ENCODE measurements at regions not wholly inside any gene's neighbourhood (a gene's known extent, or its start where the extent isn't known, plus 50 kb on each side); places are given as distances from the start of the nearest gene placed in this dataset.

DNA sequence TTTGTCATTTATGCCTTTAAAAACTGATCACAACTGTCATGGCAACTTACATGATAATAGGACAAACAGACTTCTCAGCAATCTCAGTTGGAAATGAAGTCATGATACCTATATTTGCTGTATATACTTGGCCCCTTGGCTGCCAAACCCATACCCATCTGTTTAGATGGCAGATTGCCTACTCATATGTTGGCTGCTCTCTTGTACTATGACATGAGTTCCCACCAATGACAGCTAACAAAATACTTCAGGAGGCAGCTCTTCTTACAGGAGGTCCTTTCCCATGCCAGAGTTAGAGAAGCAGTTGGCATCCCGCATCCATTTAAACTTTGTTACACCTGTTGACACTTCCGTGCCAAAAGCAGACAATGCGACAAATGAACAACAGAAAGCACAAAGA is 603.1 kb upstream of the ADGRL2 start:
- H3K79me1 ChIP-seq (replicated peaks; ENCODE audit: low read length, poor library complexity, severe bottlenecking) = no peaks in the 10 kb centered on the region
- H3K14ac ChIP-seq (ENCODE audit: low read length in 2 of 2) = no peak overlapping the region
- DNase-seq = no peak
- H3K27me3 ChIP-seq (ENCODE audit: control insufficient read depth in 1 of 2, insufficient read depth in 1 of 2, low read length in 2 of 2) = no peaks in the 10 kb centered on the region
- no peak overlapping the region for H2BK15ac ChIP-seq (ENCODE audit: low read depth, poor library complexity, severe bottlenecking)
- H3K9ac ChIP-seq (ENCODE audit: low read length) = no peak overlapping the region
- 100% methylated on average over 3 of the region's 3 CpGs for WGBS
- no peak overlapping the region for H2AFZ ChIP-seq (ENCODE audit: low read depth, low read length)
- H3K4me3 ChIP-seq (ENCODE audit: insufficient read depth in 1 of 2, low read depth in 1 of 2, low read length in 2 of 2) = no peak overlapping the region
- no peak overlapping the region for H3K4me2 ChIP-seq (ENCODE audit: low read length, poor library complexity, severe bottlenecking)
- H2BK5ac ChIP-seq (ENCODE audit: low read depth, low read length, poor library complexity, severe bottlenecking) = no peak overlapping the region
- no peak overlapping the region for H4K91ac ChIP-seq (ENCODE audit: low read length)
- H3K27ac ChIP-seq (ENCODE audit: low read length, poor library complexity, severe bottlenecking) = no peak overlapping the region
- H3K4me1 ChIP-seq (ENCODE audit: control insufficient read depth, insufficient read depth, low read depth, low read length) = no peaks in the 10 kb centered on the region
- H3K9me3 ChIP-seq (ENCODE audit: control insufficient read depth, low read length) = no peaks in the 10 kb centered on the region
- H2BK12ac ChIP-seq (ENCODE audit: low read length in 2 of 2) = no peak overlapping the region
- H3K18ac ChIP-seq (ENCODE audit: low read depth in 1 of 2, low read length in 2 of 2) = no peak overlapping the region
- no peak overlapping the region for H2AK5ac ChIP-seq (ENCODE audit: low read length, severe bottlenecking)
- H4K8ac ChIP-seq (ENCODE audit: low read length) = no peak overlapping the region
- H3K36me3 ChIP-seq (ENCODE audit: control insufficient read depth in 1 of 2, insufficient read depth in 2 of 2, low read depth in 1 of 2, low read length in 2 of 2) = no peaks in the 10 kb centered on the region
- no peak overlapping the region for H3K4ac ChIP-seq (ENCODE audit: low read depth in 1 of 2, low read length in 2 of 2)
- H3K23ac ChIP-seq (ENCODE audit: low read length in 2 of 2) = no peak overlapping the region
- no peak overlapping the region for H2BK120ac ChIP-seq (ENCODE audit: low read depth, low read length)

- no peak overlapping the region for H2BK12ac ChIP-seq (ENCODE audit: low read length in 2 of 2)
- H3K27ac ChIP-seq (ENCODE audit: low read length, poor library complexity, severe bottlenecking) = no peak overlapping the region
- no peak overlapping the region for H2BK15ac ChIP-seq (ENCODE audit: low read depth, poor library complexity, severe bottlenecking)
- no peak overlapping the region for H2AK5ac ChIP-seq (ENCODE audit: low read length, severe bottlenecking)
- no peak for DNase-seq
- no peak overlapping the region for H2BK120ac ChIP-seq (ENCODE audit: low read depth, low read length)
- H3K23ac ChIP-seq (ENCODE audit: low read length in 2 of 2) = no peak overlapping the region
- H3K9ac ChIP-seq (ENCODE audit: low read length) = no peak overlapping the region
- H3K9me3 ChIP-seq (ENCODE audit: control insufficient read depth, low read length) = no peaks in the 10 kb centered on the region
- no peak overlapping the region for H2BK5ac ChIP-seq (ENCODE audit: low read depth, low read length, poor library complexity, severe bottlenecking)
- H2AFZ ChIP-seq (ENCODE audit: low read depth, low read length) = no peak overlapping the region
- H3K79me1 ChIP-seq (replicated peaks; ENCODE audit: low read length, poor library complexity, severe bottlenecking) = no peaks in the 10 kb centered on the region
- no peak overlapping the region for H3K4ac ChIP-seq (ENCODE audit: low read depth in 1 of 2, low read length in 2 of 2)
- H3K18ac ChIP-seq (ENCODE audit: low read depth in 1 of 2, low read length in 2 of 2) = no peak overlapping the region
- no peak overlapping the region for H4K91ac ChIP-seq (ENCODE audit: low read length)
- H3K4me2 ChIP-seq (ENCODE audit: low read length, poor library complexity, severe bottlenecking) = no peak overlapping the region
- WGBS = 89% methylated on average over 6 of the region's 7 CpGs
- no peak overlapping the region for H3K14ac ChIP-seq (ENCODE audit: low read length in 2 of 2)
- H3K36me3 ChIP-seq (ENCODE audit: control insufficient read depth in 1 of 2, insufficient read depth in 2 of 2, low read depth in 1 of 2, low read length in 2 of 2) = no peaks in the 10 kb centered on the region
- no peaks in the 10 kb centered on the region for H3K27me3 ChIP-seq (ENCODE audit: control insufficient read depth in 1 of 2, insufficient read depth in 1 of 2, low read length in 2 of 2)
- no peak overlapping the region for H3K4me3 ChIP-seq (ENCODE audit: insufficient read depth in 1 of 2, low read depth in 1 of 2, low read length in 2 of 2)
- no peaks in the 10 kb centered on the region for H3K4me1 ChIP-seq (ENCODE audit: control insufficient read depth, insufficient read depth, low read depth, low read length)
- no peak overlapping the region for H4K8ac ChIP-seq (ENCODE audit: low read length)
These were observed 607.8 kb upstream of the ADGRL2 start for GRCh38 chr1:81192647-81193642.

- no peaks in the 10 kb centered on the region for H3K9me3 ChIP-seq (ENCODE audit: control insufficient read depth, low read length)
- H3K27ac ChIP-seq (ENCODE audit: low read length, poor library complexity, severe bottlenecking) = no peak overlapping the region
- no CpG with 5 or more reads among the region's 3 CpGs for WGBS
- H3K14ac ChIP-seq (ENCODE audit: low read length in 2 of 2) = no peak overlapping the region
- H2BK15ac ChIP-seq (ENCODE audit: low read depth, poor library complexity, severe bottlenecking) = no peak overlapping the region
- no peak overlapping the region for H2AK5ac ChIP-seq (ENCODE audit: low read length, severe bottlenecking)
- no peaks in the 10 kb centered on the region for H3K4me1 ChIP-seq (ENCODE audit: control insufficient read depth, insufficient read depth, low read depth, low read length)
- no peaks in the 10 kb centered on the region for H3K79me1 ChIP-seq (replicated peaks; ENCODE audit: low read length, poor library complexity, severe bottlenecking)
- no peak overlapping the region for H4K8ac ChIP-seq (ENCODE audit: low read length)
- no peak overlapping the region for H3K18ac ChIP-seq (ENCODE audit: low read depth in 1 of 2, low read length in 2 of 2)
- H3K4me3 ChIP-seq (ENCODE audit: insufficient read depth in 1 of 2, low read depth in 1 of 2, low read length in 2 of 2) = no peak overlapping the region
- no peak overlapping the region for H3K9ac ChIP-seq (ENCODE audit: low read length)
- H4K91ac ChIP-seq (ENCODE audit: low read length) = no peak overlapping the region
- DNase-seq = no peak
- no peaks in the 10 kb centered on the region for H3K27me3 ChIP-seq (ENCODE audit: control insufficient read depth in 1 of 2, insufficient read depth in 1 of 2, low read length in 2 of 2)
- H3K36me3 ChIP-seq (ENCODE audit: control insufficient read depth in 1 of 2, insufficient read depth in 2 of 2, low read depth in 1 of 2, low read length in 2 of 2) = no peaks in the 10 kb centered on the region
- no peak overlapping the region for H3K4ac ChIP-seq (ENCODE audit: low read depth in 1 of 2, low read length in 2 of 2)
- H3K23ac ChIP-seq (ENCODE audit: low read length in 2 of 2) = no peak overlapping the region
- no peak overlapping the region for H2AFZ ChIP-seq (ENCODE audit: low read depth, low read length)
- no peak overlapping the region for H2BK12ac ChIP-seq (ENCODE audit: low read length in 2 of 2)
- H2BK120ac ChIP-seq (ENCODE audit: low read depth, low read length) = no peak overlapping the region
- H2BK5ac ChIP-seq (ENCODE audit: low read depth, low read length, poor library complexity, severe bottlenecking) = no peak overlapping the region
- no peak overlapping the region for H3K4me2 ChIP-seq (ENCODE audit: low read length, poor library complexity, severe bottlenecking)
These were observed 610.7 kb upstream of the ADGRL2 start for GRCh38 chr1:81190003-81190402.

DNA sequence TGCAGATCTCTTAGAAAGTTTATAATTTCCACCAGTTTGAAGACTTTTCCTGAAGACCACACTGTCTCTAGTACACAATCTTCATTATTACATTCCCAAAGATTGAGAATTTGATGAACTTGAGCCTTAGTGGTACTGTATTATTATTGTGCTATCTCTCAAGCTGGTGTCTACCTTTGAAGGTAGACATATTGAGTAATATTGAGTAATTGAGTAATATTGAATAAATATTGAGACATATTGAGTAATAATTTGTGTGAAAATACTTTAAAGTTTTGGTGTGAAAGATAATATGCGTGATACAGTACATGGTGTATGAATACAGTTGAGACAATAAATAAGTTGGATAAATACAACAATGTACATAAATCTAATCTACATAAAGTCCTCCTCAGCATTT is 613.1 kb upstream of the ADGRL2 start:
- Histone ChIP-seq H3K79me1 (replicated peaks; ENCODE audit: low read length, poor library complexity, severe bottlenecking) (no peaks in the 10 kb centered on the region), H3K36me3 (ENCODE audit: control insufficient read depth in 1 of 2, insufficient read depth in 2 of 2, low read depth in 1 of 2, low read length in 2 of 2) (no peaks in the 10 kb centered on the region), H2BK15ac (ENCODE audit: low read depth, poor library complexity, severe bottlenecking) (no peak overlapping the region), H2BK5ac (ENCODE audit: low read depth, low read length, poor library complexity, severe bottlenecking) (no peak overlapping the region), H3K9me3 (ENCODE audit: control insufficient read depth, low read length) (no peaks in the 10 kb centered on the region), H3K27me3 (ENCODE audit: control insufficient read depth in 1 of 2, insufficient read depth in 1 of 2, low read length in 2 of 2) (no peaks in the 10 kb centered on the region), H3K27ac (ENCODE audit: low read length, poor library complexity, severe bottlenecking) (no peak overlapping the region), H3K4me3 (ENCODE audit: insufficient read depth in 1 of 2, low read depth in 1 of 2, low read length in 2 of 2) (no peak overlapping the region), H2AFZ (ENCODE audit: low read depth, low read length) (no peak overlapping the region), H3K9ac (ENCODE audit: low read length) (no peak overlapping the region), H4K91ac (ENCODE audit: low read length) (no peak overlapping the region), H4K8ac (ENCODE audit: low read length) (no peak overlapping the region), H3K4ac (ENCODE audit: low read depth in 1 of 2, low read length in 2 of 2) (no peak overlapping the region), H3K23ac (ENCODE audit: low read length in 2 of 2) (no peak overlapping the region), H3K14ac (ENCODE audit: low read length in 2 of 2) (no peak overlapping the region), H3K4me1 (ENCODE audit: control insufficient read depth, insufficient read depth, low read depth, low read length) (no peaks in the 10 kb centered on the region), H2BK120ac (ENCODE audit: low read depth, low read length) (no peak overlapping the region), H3K18ac (ENCODE audit: low read depth in 1 of 2, low read length in 2 of 2) (no peak overlapping the region), H3K4me2 (ENCODE audit: low read length, poor library complexity, severe bottlenecking) (no peak overlapping the region), H2AK5ac (ENCODE audit: low read length, severe bottlenecking) (no peak overlapping the region), H2BK12ac (ENCODE audit: low read length in 2 of 2) (no peak overlapping the region)
- no peak for DNase-seq
- 100% methylated on average over 1 of the region's 1 CpG for WGBS

All from mesenchymal stem cell (in vitro differentiated cells and primary cell).